ENCODE measurements at regions not wholly inside any gene's neighbourhood (a gene's known extent, or its start where the extent isn't known, plus 50 kb on each side); places are given as distances from the start of the nearest gene placed in this dataset.

DNA sequence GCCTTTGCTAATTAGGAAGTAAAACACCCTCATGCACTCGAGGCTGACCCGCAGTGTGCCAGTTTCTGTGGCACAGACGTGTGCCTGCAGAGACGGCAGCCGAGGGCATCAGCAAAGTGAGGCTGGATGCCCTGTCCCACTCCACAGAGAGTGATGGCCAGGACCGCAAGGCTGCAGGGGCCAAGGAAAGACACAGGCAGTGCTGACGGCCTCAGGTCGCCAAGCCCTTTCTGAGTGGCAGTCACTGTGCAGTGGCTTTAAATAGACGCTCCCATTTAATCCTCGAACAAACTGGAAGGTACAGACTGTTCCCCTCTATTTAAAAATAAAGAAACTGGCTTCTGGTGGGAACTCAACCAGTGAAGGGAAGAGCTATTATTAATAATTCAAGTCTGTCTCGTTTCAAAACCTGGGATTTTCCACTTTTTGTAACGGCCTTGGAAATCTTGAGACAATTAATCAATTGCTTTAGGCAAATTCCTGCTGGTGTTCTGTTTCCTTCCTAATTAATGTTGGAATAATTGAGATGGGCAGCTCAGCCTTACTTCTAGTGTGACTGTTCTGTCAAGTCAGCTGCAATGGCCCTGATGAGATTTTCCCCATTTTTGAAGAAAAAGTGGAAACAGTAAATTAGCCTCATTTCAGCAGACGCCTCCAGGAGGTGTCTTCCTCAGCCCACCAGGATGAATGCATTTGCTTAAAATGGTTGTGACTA lies 644.6 kb upstream of the RAB6C start:
- peak; percentile 82 to 94 (median 92) for ATAC-seq
- intact Hi-C loops (cut with DNase I), result loop anchor here in 1 of 2 donors (10.0 kb wide), 1 partner anchor 60 kb away; no protein-coding TSS in a partner anchor
- no peak for TF ChIP-seq CTCF (IDR thresholded peaks at IDR 0.05)
- WGBS, 3 donors, result 25 to 40% (median 38%) methylated on average over 13 of the region's 13 CpGs
- no peaks in the 10 kb centered on the region for H3K36me3 ChIP-seq (ENCODE audit: insufficient read depth in 1 of 2, low read depth in 1 of 2)
- no peaks in the 10 kb centered on the region for H3K27me3 ChIP-seq (ENCODE audit: insufficient read depth in 3 of 3, low read length in 2 of 3)
- DNase-seq, result peak; percentile 52 to 88
- H3K4me3 ChIP-seq, result no peak overlapping the region
- no peaks in the 10 kb centered on the region for H3K9me3 ChIP-seq
- H3K27ac ChIP-seq, result peak overlapping the region; percentile 66
- H3K4me1 ChIP-seq, result peaks cover 14% of the 10 kb centered on the region

- Histone ChIP-seq H3K27me3 (ENCODE audit: insufficient read depth in 3 of 3, low read length in 2 of 3) (no peaks in the 10 kb centered on the region), H3K27ac (peak overlapping the region; percentile 66), H3K4me3 (no peak overlapping the region), H3K4me1 (peaks cover 14% of the 10 kb centered on the region), H3K9me3 (no peaks in the 10 kb centered on the region), H3K36me3 (ENCODE audit: insufficient read depth in 1 of 2, low read depth in 1 of 2) (no peaks in the 10 kb centered on the region)
- intact Hi-C loops (cut with DNase I), result loop anchor here in 1 of 2 donors (10.0 kb wide), 1 partner anchor 59 kb away; no protein-coding TSS in a partner anchor
- peak; percentile 68 to 87 (median 82) for ATAC-seq
- DNase-seq, result no peak
- 22 to 31% (median 23%) methylated on average over 1 of the region's 1 CpG for WGBS, 3 donors
- TF ChIP-seq CTCF (IDR thresholded peaks at IDR 0.05), result no peak
These were observed 643.2 kb upstream of the RAB6C start for GRCh38 chr2:129336276-129336675.

GRCh38 chr2:129337076-129337475 lies 642.4 kb upstream of the RAB6C start:
- no peaks in the 10 kb centered on the region for H3K9me3 ChIP-seq
- DNase-seq (no peak), ATAC-seq (no peak)
- no peaks in the 10 kb centered on the region for H3K27me3 ChIP-seq (ENCODE audit: insufficient read depth in 3 of 3, low read length in 2 of 3)
- H3K4me3 ChIP-seq, result no peak overlapping the region
- 95 to 96% (median 96%) methylated on average over 6 of the region's 6 CpGs for WGBS, 3 donors
- peak overlapping the region; percentile 66 for H3K27ac ChIP-seq
- H3K4me1 ChIP-seq, result peaks cover 14% of the 10 kb centered on the region
- TF ChIP-seq CTCF (IDR thresholded peaks at IDR 0.05), result no peak
- intact Hi-C loops (cut with DNase I), result loop anchor here in 1 of 2 donors (10.0 kb wide), 1 partner anchor 58 kb away; no protein-coding TSS in a partner anchor
- H3K36me3 ChIP-seq (ENCODE audit: insufficient read depth in 1 of 2, low read depth in 1 of 2), result no peaks in the 10 kb centered on the region

DNA sequence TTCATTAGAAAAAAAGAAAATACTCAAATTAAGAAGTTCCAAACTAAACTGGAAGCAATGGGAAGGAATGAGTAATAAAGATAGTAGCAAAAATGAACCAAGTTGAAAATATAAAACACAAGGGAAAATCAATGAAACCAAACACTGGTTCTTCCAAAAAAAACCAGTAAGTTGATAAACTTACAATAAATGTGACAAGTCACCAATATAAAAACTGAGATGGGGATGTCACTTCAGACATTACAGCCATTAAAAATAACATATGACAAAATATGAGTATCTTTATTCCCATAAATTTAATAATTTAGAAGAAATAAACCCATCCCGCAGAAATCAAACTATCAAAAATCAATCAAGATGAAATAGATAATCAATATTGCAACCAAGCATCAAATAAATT lies 633.9 kb upstream of the RAB6C start:
- 93 to 100% (median 95%) methylated on average over 1 of the region's 1 CpG for WGBS, 3 donors
- H3K27ac ChIP-seq, result no peak overlapping the region
- no peaks in the 10 kb centered on the region for H3K36me3 ChIP-seq (ENCODE audit: insufficient read depth in 1 of 2, low read depth in 1 of 2)
- no peaks in the 10 kb centered on the region for H3K27me3 ChIP-seq (ENCODE audit: insufficient read depth in 3 of 3, low read length in 2 of 3)
- ATAC-seq, result no peak
- H3K4me3 ChIP-seq, result no peak overlapping the region
- intact Hi-C loops (cut with DNase I), result no loop called here
- H3K9me3 ChIP-seq, result no peaks in the 10 kb centered on the region
- no peaks in the 10 kb centered on the region for H3K4me1 ChIP-seq
- TF ChIP-seq CTCF (IDR thresholded peaks at IDR 0.05), result no peak
- no peak for DNase-seq

Data from psoas muscle (tissue), 7 donors.